Inflammatory macrophage treated with lipopolysaccharide for 4 hours (primary cell): ENCODE measurements at regions not wholly inside any gene's neighbourhood (a gene's known extent, or its start where the extent isn't known, plus 50 kb on each side); places are given as distances from the start of the nearest gene placed in this dataset.

Source experiments
- DNase-seq: peaks from one replicate; pipeline ENCODE4 v3.0.0-alpha.2; 2020

- no peak for DNase-seq
Measured at GRCh38 chr9:24488896-24489295, 56.8 kb downstream of the IZUMO3 start.

GRCh38 chr9:24487946-24488345 lies 57.8 kb downstream of the IZUMO3 start:
- no peak for DNase-seq

GRCh38 chr9:24487250-24487861 lies 58.3 kb downstream of the IZUMO3 start:
- DNase-seq, result no peak

DNA sequence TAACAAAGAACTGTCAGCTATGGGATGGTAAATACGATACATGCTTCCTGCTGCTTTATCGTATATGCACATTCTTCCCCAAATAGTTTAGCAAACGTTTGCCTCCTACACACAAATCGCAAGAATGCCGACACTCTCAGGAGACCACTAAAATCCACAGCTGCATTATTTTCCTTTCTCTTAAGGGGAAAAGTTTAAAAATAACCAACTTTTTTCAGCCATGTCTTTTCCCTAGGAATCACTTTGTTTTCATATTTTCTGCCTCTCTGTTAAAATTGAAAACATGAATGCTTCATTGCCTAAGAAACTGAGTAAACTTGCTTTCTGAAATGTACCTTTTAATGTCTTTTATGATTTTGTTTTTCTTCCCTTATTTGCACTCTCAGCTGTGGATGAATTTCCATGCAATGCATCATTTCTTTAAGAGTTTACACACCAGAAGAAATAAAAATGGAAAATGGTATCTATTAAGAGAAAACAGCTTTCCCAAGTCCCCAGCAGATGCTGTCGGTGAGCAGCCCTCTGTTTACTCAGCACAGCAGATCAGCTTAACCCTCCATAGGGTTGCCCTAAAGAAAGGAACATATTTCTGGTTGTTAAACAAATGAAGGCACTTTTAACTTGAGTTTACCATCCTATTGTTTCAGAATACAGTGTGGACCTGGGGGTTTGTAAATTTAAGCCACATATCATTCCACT lies 66.2 kb downstream of the IZUMO3 start:
- DNase-seq, result no peak

- DNase-seq, result no peak
Measured at GRCh38 chr9:24464319-24464951, 81.3 kb downstream of the IZUMO3 start.

GRCh38 chr9:24462951-24463350 lies 82.7 kb downstream of the IZUMO3 start:
- DNase-seq, result no peak

DNA sequence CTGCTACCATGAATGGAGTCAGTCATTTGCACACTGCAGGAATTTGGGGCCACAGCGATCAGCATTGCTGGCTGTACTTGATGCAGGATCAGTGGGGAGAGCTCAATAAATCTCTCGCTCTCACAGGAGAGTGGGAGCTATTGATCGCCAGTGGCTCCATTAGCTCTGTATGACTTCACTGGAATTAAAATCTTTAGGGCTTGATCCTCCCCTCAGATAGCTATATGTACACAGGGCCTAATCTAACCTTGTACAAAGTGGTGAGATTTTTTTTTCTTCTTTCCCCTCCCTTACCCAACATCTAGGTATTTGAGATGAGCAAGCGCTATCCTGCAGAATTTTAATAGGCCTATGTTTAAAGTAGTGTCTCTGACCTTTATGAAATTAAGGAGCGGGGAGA lies 84.9 kb downstream of the IZUMO3 start:
- DNase-seq, result no peak

DNA sequence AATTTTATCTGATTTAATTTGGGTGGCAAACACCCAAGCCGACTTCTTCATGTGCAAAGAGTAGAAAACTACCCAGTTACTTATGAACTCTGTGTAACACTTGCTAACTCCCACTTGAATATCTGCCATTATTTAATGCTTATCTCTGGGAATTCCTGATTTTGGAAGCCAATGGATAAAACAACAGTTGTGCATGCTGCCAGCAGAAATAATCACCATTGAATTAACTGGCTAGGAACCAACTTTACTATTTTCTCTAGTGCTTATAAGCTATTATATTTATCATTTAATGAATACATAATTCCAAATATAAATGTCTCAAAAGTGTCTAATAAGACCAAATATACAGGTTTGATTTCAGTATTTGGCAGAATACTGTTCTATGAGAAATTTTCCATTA lies 85.7 kb downstream of the IZUMO3 start:
- no peak for DNase-seq

- no peak for DNase-seq
Measured at GRCh38 chr9:24451346-24451745, 94.4 kb downstream of the IZUMO3 start.

DNA sequence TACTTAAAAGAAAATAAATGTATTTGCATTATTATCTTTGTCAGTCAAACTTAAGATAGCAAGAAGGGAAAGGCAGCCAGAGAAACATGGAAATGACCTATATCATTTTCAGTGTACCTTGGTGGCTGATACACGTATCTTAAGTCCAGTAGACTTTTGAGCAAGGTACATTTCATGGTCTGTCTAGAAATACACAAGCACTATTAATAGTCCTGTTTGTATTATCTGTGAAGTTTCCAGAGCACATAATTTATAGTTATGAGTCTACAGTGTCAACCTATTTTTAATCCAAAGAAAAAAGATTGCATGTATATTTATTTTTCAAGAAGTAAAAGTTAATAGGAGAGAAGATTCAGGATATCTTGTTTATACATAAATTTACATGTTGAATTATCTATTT lies 95.7 kb downstream of the IZUMO3 start:
- DNase-seq, result no peak

- DNase-seq, result no peak
Measured at GRCh38 chr9:24439456-24439855, 106.2 kb downstream of the IZUMO3 start.

- no peak for DNase-seq
Measured at GRCh38 chr9:24438876-24439275, 106.8 kb downstream of the IZUMO3 start.

- DNase-seq, result no peak
Measured at GRCh38 chr9:24436761-24437160, 108.9 kb downstream of the IZUMO3 start.

DNA sequence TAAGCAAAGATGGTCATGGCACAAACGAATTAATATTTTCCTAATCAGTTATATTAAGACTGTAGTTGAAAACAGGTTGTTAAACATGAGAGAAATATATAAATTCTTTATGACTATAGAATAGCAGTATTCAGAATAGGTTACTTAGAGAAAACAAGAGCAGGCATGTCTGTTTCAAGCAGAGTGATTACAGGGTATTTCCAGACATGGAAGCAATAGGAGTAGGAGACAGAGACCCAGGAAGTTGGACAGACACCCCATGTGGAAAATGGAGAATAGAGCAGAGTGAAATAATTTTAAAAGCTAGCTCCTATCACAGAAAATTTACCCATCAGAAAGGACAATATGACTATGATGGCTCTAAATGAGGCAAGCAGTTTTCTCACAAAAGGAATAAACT lies 111.5 kb downstream of the IZUMO3 start:
- DNase-seq, result no peak

- DNase-seq, result no peak
Measured at GRCh38 chr9:24416136-24416535, 129.6 kb downstream of the IZUMO3 start.

- no peak for DNase-seq
Measured at GRCh38 chr9:24413651-24414050, 132.0 kb downstream of the IZUMO3 start.

GRCh38 chr9:24398466-24398865 lies 147.2 kb downstream of the IZUMO3 start:
- DNase-seq, result no peak

DNA sequence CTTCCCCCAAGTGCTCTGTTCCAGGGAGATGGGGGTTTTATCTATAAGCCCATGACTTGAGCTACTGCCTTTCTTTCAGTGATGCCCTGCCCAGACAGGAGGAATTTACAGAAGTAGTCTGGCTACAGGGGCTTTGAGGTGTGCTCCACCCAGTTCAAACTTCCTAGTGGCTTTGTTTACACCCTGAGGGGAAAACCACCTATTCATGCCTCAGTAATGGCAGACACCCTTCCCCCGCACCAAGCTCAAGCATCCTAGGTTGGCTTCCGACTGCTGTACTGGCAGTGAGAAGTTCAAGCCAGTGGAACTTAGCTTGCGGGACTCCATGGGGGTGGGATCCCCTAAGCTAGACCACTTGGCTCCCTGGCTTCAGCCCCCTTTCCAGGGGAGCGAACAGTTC lies 154.6 kb downstream of the IZUMO3 start:
- no peak for DNase-seq

DNA sequence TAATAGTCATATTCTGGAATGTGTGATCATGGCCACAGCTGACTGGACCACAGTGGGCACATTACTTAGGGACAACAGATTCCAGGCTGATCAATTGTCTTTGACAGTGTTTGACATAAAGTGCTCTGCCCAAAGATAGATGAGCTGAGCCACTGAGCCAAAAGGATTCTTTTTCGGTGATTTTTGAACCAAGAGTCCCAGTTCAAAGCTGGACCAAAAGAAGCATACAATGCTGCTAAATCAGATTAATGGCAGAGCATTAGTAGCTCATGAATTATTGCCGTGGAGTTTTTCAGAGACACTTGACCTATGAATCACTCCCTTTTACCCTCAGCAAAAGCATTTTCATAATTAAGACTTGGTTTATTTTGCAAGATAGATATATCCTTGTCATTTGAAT lies 160.6 kb downstream of the IZUMO3 start:
- no peak for DNase-seq

- no peak for DNase-seq
Measured at GRCh38 chr9:24382566-24382965, 163.1 kb downstream of the IZUMO3 start.

- DNase-seq, result no peak
Measured at GRCh38 chr9:24381205-24381604, 164.5 kb downstream of the IZUMO3 start.

DNA sequence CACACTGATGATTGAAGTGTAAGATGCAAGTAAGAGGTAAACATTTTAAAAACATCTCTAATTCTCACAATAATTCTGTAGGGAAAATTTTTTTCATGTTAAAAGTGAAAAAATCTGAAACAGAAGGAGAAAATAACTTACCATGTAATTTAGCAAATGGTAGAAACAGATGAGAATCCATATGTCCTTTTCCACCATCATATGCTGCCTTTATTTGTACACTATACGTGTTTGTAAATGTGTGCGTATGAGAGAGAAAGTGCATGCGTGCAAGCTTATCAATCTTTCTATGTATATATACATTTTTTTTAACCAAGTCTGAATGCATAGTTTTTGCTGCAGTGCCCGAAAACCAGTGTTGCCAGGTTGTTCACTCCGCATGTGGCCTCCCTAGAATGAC lies 186.7 kb downstream of the IZUMO3 start:
- no peak for DNase-seq

- no peak for DNase-seq
Measured at GRCh38 chr9:24351973-24352372, 193.7 kb downstream of the IZUMO3 start.

GRCh38 chr9:24351258-24351657 lies 194.4 kb downstream of the IZUMO3 start:
- no peak for DNase-seq

GRCh38 chr9:24342457-24342856 lies 203.2 kb downstream of the IZUMO3 start:
- no peak for DNase-seq
